Activated CD4-positive, CD25-positive, alpha-beta regulatory T cell (primary cell): ENCODE measurements at regions not wholly inside any gene's neighbourhood (a gene's known extent, or its start where the extent isn't known, plus 50 kb on each side); places are given as distances from the start of the nearest gene placed in this dataset.

Source experiments
- DNase-seq, 4 experiments: peaks; one replicate each; lab custom pipeline; 2025; lab: John Stamatoyannopoulos, UW

DNA sequence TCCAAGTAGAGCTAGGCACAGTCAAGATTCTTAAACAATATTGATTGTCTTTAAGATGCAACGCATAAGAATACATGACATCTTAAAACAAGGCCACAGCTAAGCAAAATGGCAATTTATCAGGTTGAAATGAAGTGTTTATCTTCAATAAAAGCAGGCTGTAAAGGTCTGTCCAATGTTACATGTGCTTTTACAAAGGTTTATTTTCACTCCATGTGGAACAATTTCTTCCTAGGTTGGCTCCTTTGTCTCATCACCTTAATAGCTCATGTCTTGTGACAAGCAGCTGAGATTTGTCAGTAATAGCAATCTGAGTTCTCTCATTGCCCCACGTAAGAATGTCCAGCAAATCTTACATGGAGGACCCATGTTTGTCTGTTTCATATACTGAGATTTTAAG is 437.6 kb downstream of the GPAM start:
- DNase-seq = no peak

GRCh38 chr10:111747751-111748150 is 435.8 kb downstream of the GPAM start:
- no peak for DNase-seq

- DNase-seq = no peak
These were observed 435.4 kb downstream of the GPAM start for GRCh38 chr10:111748184-111748583.

- no peak for DNase-seq
These were observed 433.3 kb downstream of the GPAM start for GRCh38 chr10:111750165-111750849.

DNA sequence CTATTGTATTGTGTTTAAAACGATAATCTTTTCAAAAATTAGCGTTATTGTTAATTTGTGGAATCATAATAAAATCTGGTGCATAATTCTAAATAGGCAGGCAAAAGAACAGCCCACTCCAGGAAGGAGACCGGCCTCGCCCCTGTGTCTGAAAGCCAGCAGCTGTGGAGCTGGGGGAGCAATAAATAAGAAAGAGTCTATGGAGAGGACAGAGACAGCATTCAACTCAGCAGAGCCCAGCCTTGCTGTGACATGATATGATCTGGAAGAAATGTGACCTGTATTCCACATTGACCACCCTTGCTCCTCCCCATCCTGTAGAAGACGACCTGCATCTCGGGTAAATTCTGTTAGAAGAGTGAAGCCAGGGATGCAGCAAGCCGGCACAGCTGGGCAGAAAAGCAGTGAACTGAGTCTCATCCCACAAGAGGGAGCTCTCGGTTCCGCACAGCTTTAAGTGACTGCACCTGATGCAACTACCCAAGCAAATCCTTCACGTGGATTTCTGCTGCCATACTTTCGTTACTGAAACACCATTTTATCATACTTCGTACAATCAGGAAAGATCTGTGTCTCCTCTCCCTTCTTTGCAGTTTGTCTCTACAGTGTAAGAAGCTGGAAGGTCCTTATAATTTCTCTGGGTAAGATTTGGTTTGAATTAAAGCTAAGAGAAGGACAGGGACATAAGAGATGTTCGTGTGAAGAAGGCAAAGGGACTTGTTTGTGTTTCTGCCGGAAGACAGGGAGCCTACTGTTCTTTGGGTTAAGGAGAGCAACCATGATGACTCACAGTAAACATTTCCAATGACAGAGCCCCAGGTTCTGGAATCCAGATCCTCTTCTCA is 427.1 kb downstream of the GPAM start:
- no peak for DNase-seq

- DNase-seq = no peak
These were observed 425.0 kb downstream of the GPAM start for GRCh38 chr10:111758593-111758992.

- DNase-seq = no peak
These were observed 421.5 kb downstream of the GPAM start for GRCh38 chr10:111762114-111762513.

DNA sequence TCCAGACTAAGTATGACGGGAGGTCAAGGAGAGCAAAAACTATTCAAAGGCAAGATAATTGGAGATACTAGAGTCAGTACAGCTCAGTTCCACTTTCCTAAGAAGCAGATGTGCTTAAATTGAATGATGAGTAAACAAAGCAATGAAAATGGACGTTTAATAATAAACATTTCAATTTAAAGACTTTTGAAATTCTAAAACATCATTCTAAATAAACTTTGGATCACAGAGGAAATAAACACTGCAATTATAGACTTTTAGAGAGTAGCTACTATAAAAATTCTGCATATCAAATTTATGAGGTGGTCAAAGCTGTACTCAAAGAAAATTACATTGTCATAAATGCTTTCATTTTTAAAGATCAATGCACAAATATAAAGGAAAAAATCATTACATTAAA is 418.3 kb downstream of the GPAM start:
- DNase-seq = no peak

GRCh38 chr10:111766464-111766863 is 417.1 kb downstream of the GPAM start:
- no peak for DNase-seq

GRCh38 chr10:111767661-111768060 is 415.9 kb downstream of the GPAM start:
- DNase-seq = no peak

GRCh38 chr10:111773950-111774349 is 409.6 kb downstream of the GPAM start:
- no peak for DNase-seq

- DNase-seq = no peak
These were observed 409.1 kb downstream of the GPAM start for GRCh38 chr10:111774486-111774885.

GRCh38 chr10:111784436-111784835 is 399.1 kb downstream of the GPAM start:
- no peak for DNase-seq

DNA sequence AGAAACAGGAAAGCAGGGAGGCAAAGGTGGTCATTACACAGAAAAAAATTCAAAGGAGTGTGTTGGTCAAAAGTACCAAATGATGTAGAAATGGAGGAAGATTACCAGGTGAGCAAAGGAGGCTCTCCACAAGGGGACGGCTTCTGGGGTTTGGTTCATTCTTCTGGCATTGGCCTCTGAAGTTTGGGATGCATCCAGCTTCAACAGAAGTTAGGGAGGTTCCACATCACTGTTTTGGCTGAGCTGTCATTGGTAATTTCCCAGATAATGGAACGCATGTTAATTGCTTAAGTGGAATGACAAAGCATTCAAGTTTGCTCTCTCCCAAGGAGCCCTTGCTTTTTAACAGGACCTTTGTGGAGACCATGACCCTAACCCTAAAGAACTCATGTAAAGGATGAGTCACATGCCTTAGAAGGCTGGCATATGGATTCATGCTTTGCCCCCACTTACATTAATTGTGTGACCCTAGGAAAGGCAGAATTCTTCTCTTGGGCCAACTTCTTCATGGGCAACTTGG is 398.6 kb downstream of the GPAM start:
- no peak for DNase-seq

DNA sequence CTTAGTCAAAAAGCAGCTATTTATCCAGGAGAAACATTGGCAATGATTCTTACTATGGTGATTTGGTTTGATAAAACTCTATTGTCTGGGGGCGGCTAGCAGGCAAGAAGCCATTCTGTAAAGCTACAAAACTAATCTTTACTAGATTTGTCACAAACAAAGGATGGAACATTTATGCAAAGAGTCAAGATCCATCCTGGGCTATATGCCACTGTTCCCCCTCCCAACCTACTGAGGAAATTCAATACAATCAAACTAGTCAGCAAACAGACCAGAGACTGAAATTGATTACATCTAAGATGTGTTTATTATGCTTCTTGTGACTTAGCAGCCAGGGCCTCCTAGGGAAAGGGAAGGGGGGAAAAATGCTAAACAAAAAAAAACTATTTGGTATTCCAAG is 397.6 kb downstream of the GPAM start:
- no peak for DNase-seq

GRCh38 chr10:111789821-111790220 is 393.7 kb downstream of the GPAM start:
- DNase-seq = no peak

GRCh38 chr10:111801841-111802240 is 381.7 kb downstream of the GPAM start:
- DNase-seq = no peak

DNA sequence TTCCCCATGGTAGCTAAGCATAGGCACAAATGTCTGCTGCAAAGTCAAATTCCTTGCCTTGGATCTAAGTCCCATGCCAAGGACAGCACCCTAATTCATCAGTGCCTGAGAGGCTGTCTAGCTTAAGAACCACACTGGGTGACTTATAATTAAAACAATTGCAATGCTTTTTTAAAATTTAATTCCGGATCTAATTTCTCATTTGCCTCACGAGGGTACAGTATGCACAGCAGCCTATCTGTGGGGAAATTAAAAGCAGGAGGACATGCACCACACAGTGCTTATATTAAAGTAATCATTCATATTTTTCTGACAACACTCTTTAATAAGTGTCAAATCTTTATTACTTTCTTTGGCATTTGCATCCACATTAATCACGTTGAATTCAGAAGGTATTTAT is 378.8 kb downstream of the GPAM start:
- no peak for DNase-seq

GRCh38 chr10:111811517-111811916 is 372.0 kb downstream of the GPAM start:
- no peak for DNase-seq

DNA sequence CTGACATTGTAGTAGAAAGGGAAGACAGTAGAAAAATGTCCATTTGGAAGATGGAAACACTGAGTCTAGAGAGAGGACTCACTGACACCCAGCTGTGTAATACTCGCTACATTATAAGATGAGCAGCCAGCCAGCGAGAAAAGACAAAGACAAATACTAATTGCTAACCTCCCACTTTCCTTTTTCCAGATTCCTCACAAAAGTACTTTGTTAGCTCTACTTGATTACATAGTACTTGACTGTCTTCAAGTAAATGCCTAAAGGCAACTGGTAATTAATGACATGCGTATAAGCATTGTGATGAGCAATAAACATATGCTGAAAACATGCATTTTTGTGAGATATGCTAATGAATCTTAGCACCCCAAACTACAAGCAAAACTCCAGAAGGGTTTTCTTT is 363.1 kb downstream of the GPAM start:
- no peak for DNase-seq

DNA sequence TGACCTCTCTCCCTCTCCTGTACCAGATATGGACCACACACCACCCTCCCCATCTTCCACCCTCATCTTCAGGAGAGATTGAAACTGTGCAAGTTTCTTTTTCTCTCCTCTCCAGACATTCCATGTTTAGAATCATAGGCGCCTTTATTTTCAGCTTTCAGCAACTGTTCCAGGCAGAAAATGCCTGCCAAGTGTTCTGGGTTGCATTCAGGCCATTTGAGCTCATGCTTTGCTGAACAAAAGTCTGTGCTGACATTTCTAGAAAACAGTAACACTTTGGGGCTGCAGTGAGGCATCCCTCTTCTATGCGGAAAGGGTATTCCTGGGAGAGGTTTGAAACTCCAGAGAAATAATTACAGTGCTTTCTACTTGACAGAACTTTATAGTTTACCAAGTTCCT is 361.7 kb downstream of the GPAM start:
- DNase-seq = no peak

DNA sequence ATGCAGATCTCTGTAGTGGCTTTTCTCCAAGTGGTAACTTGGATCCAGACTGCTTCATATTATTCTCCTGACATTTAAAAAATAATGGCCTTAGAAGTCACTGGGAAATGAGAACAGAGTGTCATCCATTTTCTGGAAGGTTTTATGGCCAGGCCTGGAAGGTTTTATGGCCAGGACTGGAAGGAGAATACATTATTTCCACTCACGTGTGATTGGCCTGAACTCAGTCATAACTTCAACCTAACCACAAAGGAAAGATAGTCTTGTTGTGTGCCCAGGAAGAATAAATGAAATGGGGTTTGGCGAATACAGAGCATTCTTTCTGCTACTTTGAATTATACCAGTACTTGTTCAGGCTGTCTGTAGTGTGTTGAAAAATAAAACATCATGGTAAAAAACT is 360.9 kb downstream of the GPAM start:
- no peak for DNase-seq

- no peak for DNase-seq
These were observed 359.4 kb downstream of the GPAM start for GRCh38 chr10:111824128-111824527.
